GM13976 (cell line): ENCODE measurements at regions not wholly inside any gene's neighbourhood (a gene's known extent, or its start where the extent isn't known, plus 50 kb on each side); places are given as distances from the start of the nearest gene placed in this dataset.

ENCODE experiments used
- DNase-seq: peaks from one replicate; pipeline ENCODE4 v3.0.0; 2012; ENCODE audit warnings: low spot score
- in situ Hi-C: fragments of 300-500 bp; cut with MboI; formaldehyde crosslinking; loops from one replicate; pipeline ENCODE4 v1.12.0; 2022; ENCODE audit warnings: low sequenced_read_pairs, mixed read lengths, inconsistent platforms; ENCODE audit not compliant: unreplicated experiment
- TF ChIP-seq, protein P1 (sequence below): IDR thresholded peaks from 2 replicates; pipeline ENCODE4 v1.5.1; 2012; ENCODE audit warnings: borderline replicate concordance, mild to moderate bottlenecking; ENCODE audit not compliant: insufficient read depth; ENCODE audit errors: extremely low read depth, missing control alignments, control extremely low read depth

DNA sequence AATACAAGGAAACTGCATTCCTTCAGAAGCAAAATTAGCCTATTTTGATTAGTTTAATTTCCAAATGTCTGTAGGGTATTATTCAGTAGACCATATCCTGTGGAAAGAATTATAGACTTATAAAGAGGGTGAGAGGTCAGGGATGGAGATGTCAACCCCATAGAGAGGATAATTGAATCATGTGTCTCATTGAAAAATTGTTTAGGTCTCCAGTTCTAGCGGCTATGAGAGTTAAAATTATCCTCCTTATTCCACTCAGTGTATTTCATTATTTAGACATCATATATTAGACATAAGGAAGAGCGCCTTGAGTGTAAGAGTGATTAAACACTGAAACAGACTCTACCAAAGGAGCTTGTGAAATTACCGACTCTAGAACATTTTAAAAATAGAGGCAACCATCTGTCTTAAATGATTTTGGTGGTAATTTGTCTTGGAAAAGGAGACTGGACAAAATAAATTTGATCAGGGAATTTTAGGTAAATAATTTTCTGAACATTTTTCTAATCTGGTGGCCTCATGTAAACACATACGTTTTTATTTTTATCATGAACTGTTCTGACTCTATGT is 654.4 kb upstream of the TENM3 start:
- TF ChIP-seq, protein P1, sequence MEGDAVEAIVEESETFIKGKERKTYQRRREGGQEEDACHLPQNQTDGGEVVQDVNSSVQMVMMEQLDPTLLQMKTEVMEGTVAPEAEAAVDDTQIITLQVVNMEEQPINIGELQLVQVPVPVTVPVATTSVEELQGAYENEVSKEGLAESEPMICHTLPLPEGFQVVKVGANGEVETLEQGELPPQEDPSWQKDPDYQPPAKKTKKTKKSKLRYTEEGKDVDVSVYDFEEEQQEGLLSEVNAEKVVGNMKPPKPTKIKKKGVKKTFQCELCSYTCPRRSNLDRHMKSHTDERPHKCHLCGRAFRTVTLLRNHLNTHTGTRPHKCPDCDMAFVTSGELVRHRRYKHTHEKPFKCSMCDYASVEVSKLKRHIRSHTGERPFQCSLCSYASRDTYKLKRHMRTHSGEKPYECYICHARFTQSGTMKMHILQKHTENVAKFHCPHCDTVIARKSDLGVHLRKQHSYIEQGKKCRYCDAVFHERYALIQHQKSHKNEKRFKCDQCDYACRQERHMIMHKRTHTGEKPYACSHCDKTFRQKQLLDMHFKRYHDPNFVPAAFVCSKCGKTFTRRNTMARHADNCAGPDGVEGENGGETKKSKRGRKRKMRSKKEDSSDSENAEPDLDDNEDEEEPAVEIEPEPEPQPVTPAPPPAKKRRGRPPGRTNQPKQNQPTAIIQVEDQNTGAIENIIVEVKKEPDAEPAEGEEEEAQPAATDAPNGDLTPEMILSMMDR = no peak
- in situ Hi-C loops = no loop called here
- no peak for DNase-seq

DNA sequence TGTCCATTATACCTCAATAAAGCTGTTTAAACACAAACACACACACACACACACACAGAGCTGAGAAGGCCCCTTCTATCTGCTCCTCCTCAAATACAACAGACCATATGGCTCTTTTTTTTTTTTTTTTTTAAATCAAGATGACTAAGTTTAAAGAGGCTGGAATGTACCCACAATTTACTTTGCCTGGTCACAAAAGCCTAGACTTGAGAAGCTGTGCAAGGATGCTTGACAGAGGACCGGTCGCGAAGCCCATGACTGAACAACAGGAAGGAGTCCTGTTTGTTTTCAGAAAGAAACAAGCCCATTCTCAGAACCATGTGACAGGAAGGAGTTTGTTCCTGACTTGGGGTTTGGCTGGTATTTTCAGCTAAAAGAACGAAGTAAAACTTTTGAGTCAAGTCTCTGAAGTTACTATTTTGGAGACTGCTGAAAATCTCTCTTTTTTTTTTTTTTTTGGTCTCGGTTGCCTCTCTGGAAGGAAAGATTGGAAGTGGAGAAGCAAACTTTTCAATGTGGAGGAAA is 650.9 kb upstream of the TENM3 start:
- DNase-seq = no peak
- in situ Hi-C loops = no loop called here
- TF ChIP-seq, protein P1 = no peak

DNA sequence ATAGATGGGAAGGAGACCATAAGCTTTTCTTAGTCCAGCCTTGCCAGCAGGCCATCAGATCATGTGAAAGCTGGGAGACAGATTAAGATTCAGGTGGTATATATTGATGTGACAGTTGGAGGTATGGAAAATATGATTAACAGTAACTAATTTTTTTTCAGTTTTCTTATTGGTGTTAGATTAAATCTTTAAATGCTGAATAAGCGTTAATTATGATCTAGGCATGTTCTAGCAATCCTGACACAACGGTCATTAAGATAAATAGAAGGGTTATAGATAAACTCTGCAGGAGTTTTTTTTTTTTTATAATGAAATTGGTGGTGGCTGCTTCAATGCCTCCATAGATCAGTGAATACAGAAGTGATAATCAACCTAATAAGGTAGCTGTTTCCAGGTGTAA is 649.5 kb upstream of the TENM3 start:
- in situ Hi-C loops = no loop called here
- DNase-seq = no peak
- TF ChIP-seq, protein P1 = no peak

DNA sequence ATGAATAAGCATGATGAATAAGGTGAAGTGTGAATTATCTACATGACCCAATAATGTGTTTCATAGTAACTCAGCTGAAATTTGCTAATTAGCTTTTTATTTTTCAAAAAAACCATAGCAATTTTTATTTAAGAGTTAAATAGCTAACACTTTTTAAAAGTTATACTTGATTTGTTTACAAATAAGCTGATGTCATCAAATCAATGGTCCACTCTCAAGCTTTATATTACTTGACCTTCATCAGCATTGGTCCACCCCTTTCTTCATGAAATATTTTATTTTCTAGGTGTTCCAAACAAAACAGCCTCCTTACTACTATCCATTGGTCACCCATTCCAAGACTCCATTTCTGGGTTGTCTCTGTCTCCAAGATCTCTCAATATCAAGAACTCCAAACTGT is 649.0 kb upstream of the TENM3 start:
- TF ChIP-seq, protein P1 = no peak
- no peak for DNase-seq
- in situ Hi-C loops = no loop called here

DNA sequence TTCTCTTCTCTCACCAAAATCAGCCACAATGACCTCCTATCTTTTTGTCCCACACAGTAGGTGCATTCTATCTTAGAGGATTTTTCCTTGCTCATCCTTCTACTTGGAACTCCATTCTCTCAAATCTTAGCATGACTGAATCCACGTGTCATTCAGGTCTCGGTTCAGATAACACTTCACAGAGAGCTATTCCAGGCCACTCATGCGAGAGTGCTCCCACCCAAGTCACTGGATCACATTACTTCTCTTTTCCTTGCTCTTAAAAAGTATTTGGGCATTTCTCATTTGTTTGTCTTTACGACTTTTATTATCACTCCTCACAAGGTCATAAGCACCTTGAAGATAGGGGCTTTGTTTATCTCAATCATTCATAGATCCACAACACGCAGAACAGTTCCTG is 647.5 kb upstream of the TENM3 start:
- in situ Hi-C loops = no loop called here
- DNase-seq = no peak
- TF ChIP-seq, protein P1 = no peak

DNA sequence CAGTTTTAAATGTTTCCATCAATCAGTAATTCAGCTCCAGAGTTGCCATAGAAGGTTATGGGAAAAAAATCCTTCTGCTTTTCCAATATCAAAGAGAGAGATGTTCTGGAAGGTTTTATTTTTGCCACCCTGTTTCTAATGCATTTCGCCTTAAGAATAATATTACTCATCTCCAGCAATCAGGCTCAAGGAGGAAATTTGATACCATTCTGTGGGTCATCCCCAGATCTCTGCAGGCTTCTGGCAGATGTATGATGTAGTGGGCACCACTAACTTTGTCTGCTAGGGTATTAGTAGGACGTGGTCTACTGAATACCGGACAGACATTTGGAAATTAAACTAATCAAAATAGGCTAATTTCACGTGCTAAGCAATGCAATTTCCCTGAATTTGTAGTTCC is 645.4 kb upstream of the TENM3 start:
- no peak for DNase-seq
- TF ChIP-seq, protein P1 = no peak
- in situ Hi-C loops = no loop called here

DNA sequence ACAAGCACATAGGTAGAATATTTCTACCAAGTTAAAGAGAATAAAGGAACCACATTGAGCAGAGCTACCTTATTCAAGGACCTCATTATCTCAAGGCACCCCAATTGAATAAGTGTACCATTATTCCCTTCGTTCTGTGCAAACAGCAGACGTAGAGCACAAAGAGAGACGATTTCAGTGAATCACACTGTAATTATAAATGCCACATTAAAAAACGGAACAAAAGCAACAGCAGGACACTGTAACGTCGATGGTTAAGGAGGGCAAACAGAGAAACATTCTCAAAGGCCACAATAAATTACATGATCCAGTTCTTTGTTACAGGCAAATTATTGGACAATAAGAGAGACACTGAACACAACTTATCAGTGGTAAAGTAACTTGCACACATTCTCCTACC is 644.1 kb upstream of the TENM3 start:
- in situ Hi-C loops = no loop called here

More for the DNA sequence above, 644.1 kb upstream of the TENM3 start:
- TF ChIP-seq, protein P1 = no peak
- no peak for DNase-seq
